ENCODE measurements at regions not wholly inside any gene's neighbourhood (a gene's known extent, or its start where the extent isn't known, plus 50 kb on each side); places are given as distances from the start of the nearest gene placed in this dataset.

- Histone ChIP-seq H3K79me1 (ENCODE audit: low read depth, low read length) (no peaks in the 10 kb centered on the region), H2BK12ac (ENCODE audit: low read depth, low read length) (no peak overlapping the region), H3K4ac (replicated peaks; ENCODE audit: insufficient read length, low read depth, low read length) (no peak overlapping the region), H4K8ac (ENCODE audit: extremely low read depth, insufficient read depth, low read length) (no peak overlapping the region), H4K91ac (replicated peaks; ENCODE audit: insufficient read length, low read length) (no peak overlapping the region), H3K18ac (ENCODE audit: extremely low read depth, low read length) (no peak overlapping the region), H4K5ac (ENCODE audit: insufficient read length, low read depth, low read length) (no peak overlapping the region), H2BK5ac (ENCODE audit: low read depth, low read length) (no peak overlapping the region), H3K79me2 (ENCODE audit: control insufficient read depth in 1 of 2, insufficient read depth in 2 of 2, low read length in 2 of 2) (no peaks in the 10 kb centered on the region), H3K27me3 (replicated peaks in 1 of 4; ENCODE audit: control insufficient read depth in 3 of 4, extremely low read depth in 1 of 4, insufficient read depth in 3 of 4, low read length in 3 of 4) (no peaks in the 10 kb centered on the region), H3K9me3 (ENCODE audit: insufficient read depth in 2 of 2, low read depth in 1 of 2, low read length in 1 of 2) (no peaks in the 10 kb centered on the region), H3K9ac (replicated peaks in 1 of 4; ENCODE audit: extremely low read depth in 1 of 4, low read depth in 3 of 4, low read length in 3 of 4) (no peak overlapping the region), H3K4me1 (replicated peaks in 1 of 4; ENCODE audit: control insufficient read depth in 3 of 4, insufficient read depth in 4 of 4, low read length in 3 of 4) (peaks cover 0 to 5% (median 0%) of the 10 kb centered on the region in 4 experiments; a peak in 3 of 7 replicates), H2BK15ac (ENCODE audit: low read length) (no peak overlapping the region), H3K56ac (replicated peaks; ENCODE audit: insufficient read length, low read depth, low read length) (no peak overlapping the region), H2AK5ac (ENCODE audit: low read depth, low read length) (no peak overlapping the region), H3K27ac (ENCODE audit: low read depth, low read length) (no peak overlapping the region), H2AFZ (ENCODE audit: low read length) (no peak overlapping the region), H4K20me1 (replicated peaks in 1 of 2; ENCODE audit: control insufficient read depth in 1 of 2, insufficient read depth in 2 of 2, low read length in 2 of 2) (no peaks in the 10 kb centered on the region), H3K4me2 (ENCODE audit: insufficient read depth in 1 of 2, low read depth in 2 of 2, low read length in 2 of 2) (no peak overlapping the region), H3K4me3 (ENCODE audit: extremely low read depth in 1 of 4, insufficient read depth in 2 of 4, low read depth in 3 of 4, low read length in 4 of 4) (no peak overlapping the region), H3K14ac (ENCODE audit: insufficient read length) (no peak overlapping the region), H3K23me2 (ENCODE audit: low read depth, low read length) (no peaks in the 10 kb centered on the region), H2BK20ac (ENCODE audit: low read length) (no peak overlapping the region), H3K23ac (ENCODE audit: insufficient read length) (no peak overlapping the region), H2BK120ac (replicated peaks; ENCODE audit: low read depth, low read length) (no peak overlapping the region), H3K36me3 (ENCODE audit: control insufficient read depth in 2 of 4, insufficient read depth in 4 of 4, low read length in 3 of 4) (no peaks in the 10 kb centered on the region)
- DNase-seq (ENCODE audit: low read depth in 1 of 2, low spot score in 2 of 2) (no peak), FAIRE-seq (no peak)
- 92% methylated on average over 6 of the region's 6 CpGs; no CpG with 5 or more reads in 1 of the 2 experiments for WGBS, 2 experiments (ENCODE audit: extremely low coverage in 1 of 2, insufficient coverage in 1 of 2, insufficient read length in 1 of 2, insufficient replicate concordance in 2 of 2, low coverage in 1 of 2, low lambda C conversion rate in 2 of 2, missing lambda C conversion rate in 1 of 2)
- CTCF ChIA-PET (ENCODE audit: partially characterized antibody) = interaction anchor here (0.6 to 1.4 kb wide), 7 partner anchors 9 to 493 kb away, joined by 3 to 6 read pairs (median 3); no protein-coding TSS in a partner anchor
- POLR2A ChIA-PET (ENCODE audit: partially characterized antibody) = no interaction called here
- TF ChIP-seq ASH2L (IDR thresholded peaks at IDR 0.05; ENCODE audit: low read length) (no peak), BACH1 (IDR thresholded peaks at IDR 0.05; ENCODE audit: low read length) (no peak), JUND (IDR thresholded peaks at IDR 0.05; ENCODE audit: low read length) (no peak), NANOG (IDR thresholded peaks at IDR 0.05; ENCODE audit: insufficient read depth, low read depth, low read length, poor library complexity, severe bottlenecking) (no peak), POLR2AphosphoS5 (IDR thresholded peaks at IDR 0.05; ENCODE audit: low read depth, low read length) (no peak), ZNF274 (IDR thresholded peaks at IDR 0.05; ENCODE audit: borderline replicate concordance, extremely low read depth, low read length) (no peak), EP300 (IDR thresholded peaks at IDR 0.05; ENCODE audit: borderline replicate concordance in 1 of 2, low read depth in 2 of 2, low read length in 2 of 2) (no peak), BCL11A (IDR thresholded peaks at IDR 0.05; ENCODE audit: low read depth in 2 of 2, low read length in 2 of 2) (no peak), EZH2 (IDR thresholded peaks at IDR 0.05; ENCODE audit: low read depth, low read length, severe bottlenecking) (no peak), YY1 (IDR thresholded peaks at IDR 0.05; ENCODE audit: low read depth, low read length) (no peak), ATF2 (IDR thresholded peaks at IDR 0.05; ENCODE audit: low read length) (no peak)
Observed at GRCh38 chr14:61620130-61620946, 75.0 kb upstream of the HIF1A start.

All from H1 (cell line).